ENCODE measurements at regions not wholly inside any gene's neighbourhood (a gene's known extent, or its start where the extent isn't known, plus 50 kb on each side); places are given as distances from the start of the nearest gene placed in this dataset.
"Not testable (repeated sequence)": the region's sequence is repeated elsewhere in the genome, so short reads cannot be mapped to it uniquely, and the experiment has no call there.

GRCh38 chr19:28602675-28603298, 610.2 kb downstream of the UQCRFS1 start:
- DNase-seq (ENCODE audit: low read depth in 2 of 2): no peak

- DNase-seq (ENCODE audit: low read depth in 2 of 2): no peak
Measured at GRCh38 chr19:28601723-28602440, 611.1 kb downstream of the UQCRFS1 start.

- no peak for DNase-seq (ENCODE audit: low read depth in 2 of 2)
Measured at GRCh38 chr19:28598861-28599260, 614.1 kb downstream of the UQCRFS1 start.

- no peak for DNase-seq (ENCODE audit: low read depth in 2 of 2)
Measured at GRCh38 chr19:28596561-28597071, 616.3 kb downstream of the UQCRFS1 start.

- no peak for DNase-seq (ENCODE audit: low read depth in 2 of 2)
Measured at GRCh38 chr19:28595722-28596480, 617.0 kb downstream of the UQCRFS1 start.

GRCh38 chr19:28594737-28595136, 618.2 kb downstream of the UQCRFS1 start:
- DNase-seq (ENCODE audit: low read depth in 2 of 2): no peak

- DNase-seq (ENCODE audit: low read depth in 2 of 2): not testable (repeated sequence)
Measured at GRCh38 chr19:28589991-28590411, 623.0 kb downstream of the UQCRFS1 start.

GRCh38 chr19:28586474-28586873, 626.5 kb downstream of the UQCRFS1 start:
- no peak for DNase-seq (ENCODE audit: low read depth in 2 of 2)

GRCh38 chr19:28585796-28586195, 627.2 kb downstream of the UQCRFS1 start:
- no peak for DNase-seq (ENCODE audit: low read depth in 2 of 2)

- no peak for DNase-seq (ENCODE audit: low read depth in 2 of 2)
Measured at GRCh38 chr19:28583713-28584112, 629.2 kb downstream of the UQCRFS1 start.

GRCh38 chr19:28583242-28583641, 629.7 kb downstream of the UQCRFS1 start:
- DNase-seq (ENCODE audit: low read depth in 2 of 2): no peak

- DNase-seq (ENCODE audit: low read depth in 2 of 2): no peak
Measured at GRCh38 chr19:28582796-28583195, 630.2 kb downstream of the UQCRFS1 start.

GRCh38 chr19:28582344-28582743, 630.6 kb downstream of the UQCRFS1 start:
- no peak for DNase-seq (ENCODE audit: low read depth in 2 of 2)

- no peak for DNase-seq (ENCODE audit: low read depth in 2 of 2)
Measured at GRCh38 chr19:28581468-28581770, 631.5 kb downstream of the UQCRFS1 start.

GRCh38 chr19:28578786-28579505, 634.0 kb downstream of the UQCRFS1 start:
- DNase-seq (ENCODE audit: low read depth in 2 of 2): no peak

- no peak for DNase-seq (ENCODE audit: low read depth in 2 of 2)
Measured at GRCh38 chr19:28578208-28578607, 634.7 kb downstream of the UQCRFS1 start.

- no peak for DNase-seq (ENCODE audit: low read depth in 2 of 2)
Measured at GRCh38 chr19:28577666-28578065, 635.3 kb downstream of the UQCRFS1 start.

GRCh38 chr19:28577233-28577632, 635.7 kb downstream of the UQCRFS1 start:
- DNase-seq (ENCODE audit: low read depth in 2 of 2): no peak

- DNase-seq (ENCODE audit: low read depth in 2 of 2): no peak
Measured at GRCh38 chr19:28575816-28576215, 637.1 kb downstream of the UQCRFS1 start.

- DNase-seq (ENCODE audit: low read depth in 2 of 2): not testable (repeated sequence)
Measured at GRCh38 chr19:28575312-28575711, 637.6 kb downstream of the UQCRFS1 start.

GRCh38 chr19:28574212-28574611, 638.7 kb downstream of the UQCRFS1 start:
- no peak for DNase-seq (ENCODE audit: low read depth in 2 of 2)
